ENCODE measurements at regions not wholly inside any gene's neighbourhood (a gene's known extent, or its start where the extent isn't known, plus 50 kb on each side); places are given as distances from the start of the nearest gene placed in this dataset.

DNA sequence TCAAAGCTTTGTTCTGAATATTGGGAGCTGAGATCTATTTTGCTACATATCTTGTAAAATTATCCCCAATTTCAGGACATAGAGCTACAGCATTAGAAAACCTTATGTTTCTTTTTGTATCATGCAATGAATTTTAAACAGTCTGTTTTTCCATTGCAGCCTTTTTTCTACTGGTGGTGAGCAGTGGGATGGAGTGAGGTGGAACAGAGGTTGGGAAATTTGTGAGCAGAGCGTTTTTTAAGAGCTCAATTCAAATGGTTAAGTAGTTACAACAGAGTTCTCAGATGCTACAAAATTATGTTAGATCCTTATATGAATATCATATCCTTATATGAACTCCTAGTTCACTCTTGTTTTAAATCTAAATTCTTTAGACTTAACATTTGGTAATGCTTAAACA is 139.0 kb upstream of the PLEKHG7 start:
- Histone ChIP-seq H3K27me3 (ENCODE audit: insufficient read depth) (no peaks in the 10 kb centered on the region), H3K4me2 (no peak overlapping the region), H2AFZ (no peak overlapping the region), H3K4me3 (no peak overlapping the region), H3K27ac (ENCODE audit: low read depth) (no peak overlapping the region), H3K79me2 (replicated peaks; ENCODE audit: insufficient read depth) (no peaks in the 10 kb centered on the region), H4K20me1 (replicated peaks; ENCODE audit: insufficient read depth) (no peaks in the 10 kb centered on the region), H3K36me3 (ENCODE audit: insufficient read depth) (no peaks in the 10 kb centered on the region), H3F3A (replicated peaks; ENCODE audit: low read depth) (no peaks in the 10 kb centered on the region), H3K9me2 (ENCODE audit: insufficient read depth) (no peaks in the 10 kb centered on the region), H3K4me1 (ENCODE audit: insufficient read depth) (no peaks in the 10 kb centered on the region)
- H3K4me1 Mint-ChIP-seq = no peaks in the 10 kb centered on the region
- DNase-seq (ENCODE audit: low spot score) = no peak
- H3K27me3 Mint-ChIP-seq (ENCODE audit: insufficient read depth, low read depth, poor library complexity) = peaks cover 2% of the 10 kb centered on the region
- ATAC-seq = no peak
- no peak overlapping the region for H3K27ac Mint-ChIP-seq
- no peak overlapping the region for H3K4me3 Mint-ChIP-seq
- TF ChIP-seq ZNF331 (CRISPR knock-in tag; IDR thresholded peaks at IDR 0.05; ENCODE audit: low read depth) (no peak), EZH2phosphoT487 (IDR thresholded peaks at IDR 0.05; ENCODE audit: unreplicated experiment) (no peak), REST (IDR thresholded peaks at IDR 0.05; ENCODE audit: unreplicated experiment) (no peak), ZNF114 (CRISPR knock-in tag; IDR thresholded peaks at IDR 0.05) (no peak), STAT1 (IDR thresholded peaks at IDR 0.05; ENCODE audit: unreplicated experiment) (no peak), EZH2 (IDR thresholded peaks at IDR 0.05; ENCODE audit: low read depth, unreplicated experiment) (no peak), CREB1 (CRISPR knock-in tag; IDR thresholded peaks at IDR 0.05; ENCODE audit: low read depth) (no peak), NANOG (IDR thresholded peaks at IDR 0.05; ENCODE audit: borderline replicate concordance) (no peak), POLR2AphosphoS5 (IDR thresholded peaks at IDR 0.05; ENCODE audit: low read depth) (no peak), JUNB (IDR thresholded peaks at IDR 0.05; ENCODE audit: unreplicated experiment) (no peak)
- TF ChIP-seq, protein P1, sequence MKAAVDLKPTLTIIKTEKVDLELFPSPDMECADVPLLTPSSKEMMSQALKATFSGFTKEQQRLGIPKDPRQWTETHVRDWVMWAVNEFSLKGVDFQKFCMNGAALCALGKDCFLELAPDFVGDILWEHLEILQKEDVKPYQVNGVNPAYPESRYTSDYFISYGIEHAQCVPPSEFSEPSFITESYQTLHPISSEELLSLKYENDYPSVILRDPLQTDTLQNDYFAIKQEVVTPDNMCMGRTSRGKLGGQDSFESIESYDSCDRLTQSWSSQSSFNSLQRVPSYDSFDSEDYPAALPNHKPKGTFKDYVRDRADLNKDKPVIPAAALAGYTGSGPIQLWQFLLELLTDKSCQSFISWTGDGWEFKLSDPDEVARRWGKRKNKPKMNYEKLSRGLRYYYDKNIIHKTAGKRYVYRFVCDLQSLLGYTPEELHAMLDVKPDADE (IDR thresholded peaks at IDR 0.05) = no peak
- TF ChIP-seq, protein P2, sequence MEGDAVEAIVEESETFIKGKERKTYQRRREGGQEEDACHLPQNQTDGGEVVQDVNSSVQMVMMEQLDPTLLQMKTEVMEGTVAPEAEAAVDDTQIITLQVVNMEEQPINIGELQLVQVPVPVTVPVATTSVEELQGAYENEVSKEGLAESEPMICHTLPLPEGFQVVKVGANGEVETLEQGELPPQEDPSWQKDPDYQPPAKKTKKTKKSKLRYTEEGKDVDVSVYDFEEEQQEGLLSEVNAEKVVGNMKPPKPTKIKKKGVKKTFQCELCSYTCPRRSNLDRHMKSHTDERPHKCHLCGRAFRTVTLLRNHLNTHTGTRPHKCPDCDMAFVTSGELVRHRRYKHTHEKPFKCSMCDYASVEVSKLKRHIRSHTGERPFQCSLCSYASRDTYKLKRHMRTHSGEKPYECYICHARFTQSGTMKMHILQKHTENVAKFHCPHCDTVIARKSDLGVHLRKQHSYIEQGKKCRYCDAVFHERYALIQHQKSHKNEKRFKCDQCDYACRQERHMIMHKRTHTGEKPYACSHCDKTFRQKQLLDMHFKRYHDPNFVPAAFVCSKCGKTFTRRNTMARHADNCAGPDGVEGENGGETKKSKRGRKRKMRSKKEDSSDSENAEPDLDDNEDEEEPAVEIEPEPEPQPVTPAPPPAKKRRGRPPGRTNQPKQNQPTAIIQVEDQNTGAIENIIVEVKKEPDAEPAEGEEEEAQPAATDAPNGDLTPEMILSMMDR (conservative IDR thresholded peaks at IDR 0.05; ENCODE audit: low read depth in 2 of 2) = no peak
- TF ChIP-seq, protein P3, sequence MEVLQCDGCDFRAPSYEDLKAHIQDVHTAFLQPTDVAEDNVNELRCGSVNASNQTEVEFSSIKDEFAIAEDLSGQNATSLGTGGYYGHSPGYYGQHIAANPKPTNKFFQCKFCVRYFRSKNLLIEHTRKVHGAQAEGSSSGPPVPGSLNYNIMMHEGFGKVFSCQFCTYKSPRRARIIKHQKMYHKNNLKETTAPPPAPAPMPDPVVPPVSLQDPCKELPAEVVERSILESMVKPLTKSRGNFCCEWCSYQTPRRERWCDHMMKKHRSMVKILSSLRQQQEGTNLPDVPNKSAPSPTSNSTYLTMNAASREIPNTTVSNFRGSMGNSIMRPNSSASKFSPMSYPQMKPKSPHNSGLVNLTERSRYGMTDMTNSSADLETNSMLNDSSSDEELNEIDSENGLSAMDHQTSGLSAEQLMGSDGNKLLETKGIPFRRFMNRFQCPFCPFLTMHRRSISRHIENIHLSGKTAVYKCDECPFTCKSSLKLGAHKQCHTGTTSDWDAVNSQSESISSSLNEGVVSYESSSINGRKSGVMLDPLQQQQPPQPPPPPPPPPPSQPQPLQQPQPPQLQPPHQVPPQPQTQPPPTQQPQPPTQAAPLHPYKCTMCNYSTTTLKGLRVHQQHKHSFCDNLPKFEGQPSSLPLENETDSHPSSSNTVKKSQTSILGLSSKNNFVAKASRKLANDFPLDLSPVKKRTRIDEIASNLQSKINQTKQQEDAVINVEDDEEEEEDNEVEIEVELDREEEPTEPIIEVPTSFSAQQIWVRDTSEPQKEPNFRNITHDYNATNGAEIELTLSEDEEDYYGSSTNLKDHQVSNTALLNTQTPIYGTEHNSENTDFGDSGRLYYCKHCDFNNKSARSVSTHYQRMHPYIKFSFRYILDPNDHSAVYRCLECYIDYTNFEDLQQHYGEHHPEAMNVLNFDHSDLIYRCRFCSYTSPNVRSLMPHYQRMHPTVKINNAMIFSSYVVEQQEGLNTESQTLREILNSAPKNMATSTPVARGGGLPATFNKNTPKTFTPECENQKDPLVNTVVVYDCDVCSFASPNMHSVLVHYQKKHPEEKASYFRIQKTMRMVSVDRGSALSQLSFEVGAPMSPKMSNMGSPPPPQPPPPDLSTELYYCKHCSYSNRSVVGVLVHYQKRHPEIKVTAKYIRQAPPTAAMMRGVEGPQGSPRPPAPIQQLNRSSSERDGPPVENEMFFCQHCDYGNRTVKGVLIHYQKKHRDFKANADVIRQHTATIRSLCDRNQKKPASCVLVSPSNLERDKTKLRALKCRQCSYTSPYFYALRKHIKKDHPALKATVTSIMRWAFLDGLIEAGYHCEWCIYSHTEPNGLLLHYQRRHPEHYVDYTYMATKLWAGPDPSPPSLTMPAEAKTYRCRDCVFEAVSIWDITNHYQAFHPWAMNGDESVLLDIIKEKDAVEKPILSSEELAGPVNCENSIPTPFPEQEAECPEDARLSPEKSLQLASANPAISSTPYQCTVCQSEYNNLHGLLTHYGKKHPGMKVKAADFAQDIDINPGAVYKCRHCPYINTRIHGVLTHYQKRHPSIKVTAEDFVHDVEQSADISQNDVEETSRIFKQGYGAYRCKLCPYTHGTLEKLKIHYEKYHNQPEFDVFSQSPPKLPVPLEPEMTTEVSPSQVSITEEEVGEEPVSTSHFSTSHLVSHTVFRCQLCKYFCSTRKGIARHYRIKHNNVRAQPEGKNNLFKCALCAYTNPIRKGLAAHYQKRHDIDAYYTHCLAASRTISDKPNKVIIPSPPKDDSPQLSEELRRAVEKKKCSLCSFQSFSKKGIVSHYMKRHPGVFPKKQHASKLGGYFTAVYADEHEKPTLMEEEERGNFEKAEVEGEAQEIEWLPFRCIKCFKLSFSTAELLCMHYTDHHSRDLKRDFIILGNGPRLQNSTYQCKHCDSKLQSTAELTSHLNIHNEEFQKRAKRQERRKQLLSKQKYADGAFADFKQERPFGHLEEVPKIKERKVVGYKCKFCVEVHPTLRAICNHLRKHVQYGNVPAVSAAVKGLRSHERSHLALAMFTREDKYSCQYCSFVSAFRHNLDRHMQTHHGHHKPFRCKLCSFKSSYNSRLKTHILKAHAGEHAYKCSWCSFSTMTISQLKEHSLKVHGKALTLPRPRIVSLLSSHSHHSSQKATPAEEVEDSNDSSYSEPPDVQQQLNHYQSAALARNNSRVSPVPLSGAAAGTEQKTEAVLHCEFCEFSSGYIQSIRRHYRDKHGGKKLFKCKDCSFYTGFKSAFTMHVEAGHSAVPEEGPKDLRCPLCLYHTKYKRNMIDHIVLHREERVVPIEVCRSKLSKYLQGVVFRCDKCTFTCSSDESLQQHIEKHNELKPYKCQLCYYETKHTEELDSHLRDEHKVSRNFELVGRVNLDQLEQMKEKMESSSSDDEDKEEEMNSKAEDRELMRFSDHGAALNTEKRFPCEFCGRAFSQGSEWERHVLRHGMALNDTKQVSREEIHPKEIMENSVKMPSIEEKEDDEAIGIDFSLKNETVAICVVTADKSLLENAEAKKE (CRISPR knock-in tag; IDR thresholded peaks at IDR 0.05) = no peak
- H3K9me3 Mint-ChIP-seq = no peaks in the 10 kb centered on the region
- H3K36me3 Mint-ChIP-seq (ENCODE audit: low read depth) = no peaks in the 10 kb centered on the region

Data from GM23338 (cell line).